Superior temporal gyrus (tissue), 1 donor: ENCODE measurements at regions not wholly inside any gene's neighbourhood (a gene's known extent, or its start where the extent isn't known, plus 50 kb on each side); places are given as distances from the start of the nearest gene placed in this dataset.
A peak's percentile ranks its signal among the peaks of the same experiment; 100 is the strongest.

Experiments used
- DNase-seq: peaks from one replicate; pipeline ENCODE4 v3.0.0-alpha.2; 2016; ENCODE audit errors: extremely low spot score

GRCh38 chr11:115930886-115931547, 426.8 kb upstream of the CADM1 start:
- no peak for DNase-seq

- DNase-seq, result peak; percentile 36
Observed at GRCh38 chr11:115930291-115930690, 426.1 kb upstream of the CADM1 start.

- peak; percentile 17 for DNase-seq
Observed at GRCh38 chr11:115929618-115930129, 425.5 kb upstream of the CADM1 start.

GRCh38 chr11:115928811-115929210, 424.6 kb upstream of the CADM1 start:
- no peak for DNase-seq

DNA sequence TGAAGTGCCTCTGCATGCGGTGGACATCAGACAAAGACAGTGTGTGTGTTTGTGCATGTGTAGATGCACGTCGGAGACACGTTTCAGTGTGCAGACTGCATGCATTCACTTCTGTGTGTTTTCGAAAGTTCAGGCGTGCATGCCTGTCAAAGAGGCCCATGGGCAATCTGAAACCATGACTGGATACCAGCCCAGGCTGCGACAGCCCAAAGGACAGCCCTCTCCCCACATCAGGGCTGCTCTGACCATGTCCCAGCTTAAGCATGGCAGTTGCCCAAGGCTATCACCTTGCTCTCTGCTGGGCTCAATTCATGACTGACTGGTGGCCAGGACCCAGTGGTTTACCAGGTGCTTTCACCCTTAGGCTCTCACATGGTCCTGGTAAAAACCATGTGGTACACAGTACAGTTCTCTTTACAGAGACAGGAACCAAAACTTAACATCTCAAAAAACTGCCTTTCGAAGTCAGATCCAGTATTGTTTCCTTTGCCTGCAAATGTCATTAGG, 423.7 kb upstream of the CADM1 start:
- no peak for DNase-seq

DNA sequence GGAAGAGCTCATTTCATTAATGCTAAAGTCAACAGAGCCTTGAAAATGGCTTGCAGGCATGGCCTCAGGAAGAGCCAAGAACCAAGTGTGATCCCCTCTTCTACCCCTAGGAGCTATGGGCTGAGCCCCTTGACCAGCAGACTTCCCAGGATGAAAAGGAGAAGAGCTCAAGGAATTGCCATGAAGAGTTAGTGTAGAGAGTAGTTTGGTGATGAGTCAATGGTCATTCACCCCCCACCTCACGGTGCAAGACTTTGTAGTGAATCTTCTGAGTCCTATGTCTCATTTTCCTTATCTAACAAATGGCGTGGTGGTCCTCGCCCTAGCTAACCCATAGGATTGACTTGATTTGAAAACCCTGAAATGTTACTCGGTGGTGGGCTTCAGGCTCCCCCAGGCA, 422.4 kb upstream of the CADM1 start:
- no peak for DNase-seq

GRCh38 chr11:115926138-115926537, 421.9 kb upstream of the CADM1 start:
- no peak for DNase-seq

GRCh38 chr11:115925568-115926090, 421.4 kb upstream of the CADM1 start:
- no peak for DNase-seq

DNA sequence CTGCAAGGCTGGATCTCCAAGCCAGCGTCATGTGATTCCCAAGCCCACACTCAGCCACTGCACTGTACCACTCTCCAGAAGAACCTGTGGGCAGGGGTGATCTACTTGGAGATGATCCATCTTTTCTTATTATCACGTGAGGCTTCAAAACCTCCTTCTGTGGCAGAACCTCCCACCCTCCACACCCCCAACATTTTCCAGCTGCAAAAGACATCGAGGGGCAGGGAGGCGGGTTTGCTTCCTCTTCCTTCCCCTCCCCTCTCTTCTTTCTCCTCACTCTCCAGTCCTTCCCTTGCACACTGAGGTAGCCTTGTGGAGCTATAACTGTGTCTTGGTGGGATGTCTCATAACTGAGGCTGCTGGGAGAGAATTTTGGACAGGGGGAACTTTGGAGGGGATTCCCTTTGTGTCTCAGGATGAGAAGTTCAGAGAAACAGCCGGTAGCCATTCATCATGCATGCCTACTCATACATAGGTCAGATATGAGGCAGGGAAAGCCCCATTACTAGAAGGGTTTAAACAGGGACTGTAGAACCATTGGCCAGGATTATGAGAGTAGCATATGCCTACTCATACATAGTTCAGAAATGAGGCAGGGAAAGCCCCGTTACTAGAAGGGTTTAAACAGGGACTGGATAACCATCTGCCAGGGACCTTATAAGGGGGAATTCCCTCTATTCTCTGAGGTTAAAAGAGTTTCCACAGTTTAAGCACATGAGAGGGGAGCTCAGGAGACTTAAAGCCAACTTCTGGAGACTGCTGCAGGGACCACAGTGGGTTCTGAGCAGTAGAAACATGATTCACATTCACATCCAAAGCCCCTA, 420.7 kb upstream of the CADM1 start:
- DNase-seq, result no peak

GRCh38 chr11:115922876-115923275, 418.7 kb upstream of the CADM1 start:
- DNase-seq, result no peak

DNA sequence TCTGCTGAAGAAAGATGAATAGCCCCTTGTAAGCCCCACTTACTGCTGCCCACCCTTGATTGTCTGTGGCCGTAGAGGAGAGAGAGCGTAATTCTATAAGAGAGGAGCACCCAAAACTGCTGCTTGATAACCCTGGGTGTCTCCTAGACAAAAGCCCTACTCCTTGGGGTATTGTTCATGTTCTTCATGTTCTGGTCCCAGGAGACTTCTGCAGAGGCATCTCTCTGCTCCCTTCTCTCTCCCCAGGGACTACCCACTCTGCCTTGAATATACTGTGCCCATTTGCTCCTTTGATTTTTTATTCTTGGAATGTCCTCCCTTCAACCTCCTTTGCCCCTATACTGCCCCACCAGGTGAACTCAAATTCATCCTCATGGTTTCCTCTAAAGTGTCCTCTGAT, 417.8 kb upstream of the CADM1 start:
- no peak for DNase-seq

GRCh38 chr11:115921540-115921939, 417.3 kb upstream of the CADM1 start:
- no peak for DNase-seq

DNA sequence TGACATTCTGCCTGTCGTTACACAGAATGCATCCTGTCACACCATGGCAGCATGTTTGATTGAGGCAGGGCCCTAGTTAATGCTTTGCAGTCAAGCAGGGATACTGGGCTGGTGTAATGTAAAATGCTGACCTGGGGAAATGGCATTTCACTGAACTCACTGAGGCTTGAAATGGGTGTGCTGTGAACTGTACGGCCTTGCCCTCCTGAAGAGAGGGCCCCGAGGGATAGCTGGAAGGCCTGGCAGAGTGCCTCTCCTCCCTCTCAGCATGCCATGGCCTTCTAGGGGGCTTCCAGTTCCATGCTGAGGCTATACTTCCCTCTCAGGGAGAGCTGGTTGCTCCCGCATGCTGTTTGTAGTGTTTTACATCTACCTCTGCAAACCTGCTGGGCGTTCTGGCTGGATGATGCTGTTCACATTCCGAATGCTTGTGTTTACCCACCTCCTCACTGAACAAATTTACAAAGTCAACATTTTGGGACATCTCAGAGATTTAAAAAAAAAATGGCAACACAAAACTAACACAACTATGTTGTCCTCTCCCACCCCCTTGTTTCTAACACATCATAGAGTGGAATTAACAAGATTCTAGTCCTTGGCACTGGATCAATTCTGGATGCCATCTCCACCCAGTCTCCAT, 416.7 kb upstream of the CADM1 start:
- DNase-seq, result no peak

DNA sequence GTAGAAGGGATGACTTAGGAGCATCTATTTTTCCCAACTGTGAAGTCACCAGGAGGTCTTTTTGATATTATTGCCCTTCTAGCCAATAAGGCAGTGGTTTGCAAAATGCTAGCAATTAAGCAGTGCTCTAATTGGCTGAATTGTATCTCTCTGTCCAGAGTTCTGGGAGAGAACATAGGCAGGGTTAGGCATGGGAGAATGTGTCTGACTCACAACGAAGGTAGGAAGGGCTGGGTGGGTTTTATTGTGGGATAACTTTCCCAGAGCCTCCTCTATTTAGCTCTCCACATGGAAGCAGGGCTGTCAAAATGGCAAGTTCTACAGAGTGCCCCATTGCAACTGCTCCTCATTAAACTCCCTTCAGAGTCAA, 415.9 kb upstream of the CADM1 start:
- no peak for DNase-seq

- no peak for DNase-seq
Observed at GRCh38 chr11:115919341-115920091, 415.3 kb upstream of the CADM1 start.

- no peak for DNase-seq
Observed at GRCh38 chr11:115918576-115918975, 414.4 kb upstream of the CADM1 start.

GRCh38 chr11:115916608-115917007, 412.4 kb upstream of the CADM1 start:
- no peak for DNase-seq

DNA sequence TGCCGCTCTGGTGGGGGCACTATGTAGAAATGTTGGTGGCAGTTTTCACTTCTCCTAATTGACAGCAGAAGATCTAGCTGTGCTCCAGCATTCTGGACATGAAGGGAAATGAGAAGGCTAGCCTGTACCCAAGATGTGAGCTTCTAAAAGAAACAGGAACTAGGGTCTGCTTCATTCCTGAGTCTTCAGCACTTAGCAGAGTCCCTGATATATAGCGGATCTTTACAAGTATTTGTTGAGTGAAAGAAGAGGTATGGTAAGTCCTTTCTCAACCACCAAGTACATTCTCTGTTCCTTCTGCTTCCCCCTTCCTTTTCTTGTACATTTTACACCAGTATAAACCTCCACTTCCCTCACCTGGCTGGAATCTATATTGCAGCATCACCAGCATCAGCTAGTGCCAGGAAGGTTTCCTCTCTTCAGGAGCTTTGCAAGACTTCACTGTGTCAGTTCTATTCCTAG, 408.3 kb upstream of the CADM1 start:
- peak; percentile 14 for DNase-seq

GRCh38 chr11:115911613-115912346, 407.6 kb upstream of the CADM1 start:
- DNase-seq, result no peak

DNA sequence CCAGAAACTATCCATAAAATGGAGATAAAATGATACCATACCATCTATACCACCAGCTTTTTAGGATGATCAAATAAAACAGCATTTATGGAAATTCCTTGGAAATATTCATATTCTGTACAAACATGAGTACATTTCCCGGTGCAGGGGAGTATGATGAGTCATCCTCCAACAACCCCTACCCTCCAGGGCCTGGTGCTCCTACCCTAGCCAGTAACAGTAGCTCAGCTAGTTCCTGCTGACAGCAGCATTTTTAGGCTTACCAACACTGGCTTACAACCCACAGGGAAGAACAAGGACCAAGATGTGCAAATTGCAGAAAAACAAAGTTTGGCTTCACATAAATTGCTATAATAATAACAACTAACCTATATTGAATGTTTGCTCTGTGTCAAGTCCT, 406.2 kb upstream of the CADM1 start:
- no peak for DNase-seq

DNA sequence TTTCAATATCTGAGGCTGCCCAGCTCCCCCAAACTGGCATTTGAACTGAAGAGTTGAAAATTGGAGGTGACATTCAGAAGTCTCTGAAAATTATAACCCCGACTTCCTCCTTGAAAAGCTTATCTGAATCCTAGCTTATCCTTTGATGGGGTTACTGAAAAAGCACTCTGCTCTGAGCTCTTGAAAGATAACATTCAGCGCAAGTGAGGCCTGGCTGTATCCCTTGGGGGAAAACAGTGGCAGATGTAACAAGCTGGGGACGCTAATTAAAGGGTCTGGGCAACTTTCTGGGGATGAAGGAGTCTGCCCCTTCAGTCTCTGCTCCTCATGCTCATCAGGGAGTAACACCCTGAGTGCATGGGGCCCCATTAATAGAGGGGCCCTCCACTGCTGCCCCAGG, 402.0 kb upstream of the CADM1 start:
- no peak for DNase-seq
